ENCODE measurements at regions not wholly inside any gene's neighbourhood (a gene's known extent, or its start where the extent isn't known, plus 50 kb on each side); places are given as distances from the start of the nearest gene placed in this dataset.

DNA sequence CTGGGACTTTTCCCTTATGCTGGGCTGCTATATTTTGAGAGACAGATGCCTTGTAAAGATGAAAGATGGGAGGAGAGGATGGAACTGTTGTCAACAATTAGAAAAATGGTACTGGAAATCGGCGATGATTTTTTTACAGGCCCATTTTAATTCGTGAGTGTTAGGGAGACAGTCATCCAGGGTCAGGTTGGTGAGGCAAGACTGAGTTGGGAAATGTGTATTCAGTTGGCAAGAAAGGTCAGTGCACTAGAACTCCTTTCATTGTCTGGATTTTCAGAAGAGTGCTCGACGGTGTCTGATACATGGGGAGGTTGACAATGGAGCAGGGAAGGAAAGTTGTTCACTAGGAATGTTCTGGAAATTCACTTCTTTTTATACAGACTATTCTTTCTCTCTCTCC is 394.4 kb downstream of the QKI start:
- TF ChIP-seq REST (IDR thresholded peaks at IDR 0.05; ENCODE audit: low read depth) (no peak), TEAD4 (IDR thresholded peaks at IDR 0.05) (no peak), NFIC (IDR thresholded peaks at IDR 0.05) (no peak), FOXM1 (IDR thresholded peaks at IDR 0.05; ENCODE audit: borderline replicate concordance, low read depth) (no peak), ZBTB7A (IDR thresholded peaks at IDR 0.05; ENCODE audit: low read depth) (no peak), RAD21 (IDR thresholded peaks at IDR 0.05; ENCODE audit: low read depth) (no peak)
- TF ChIP-seq, protein P1, sequence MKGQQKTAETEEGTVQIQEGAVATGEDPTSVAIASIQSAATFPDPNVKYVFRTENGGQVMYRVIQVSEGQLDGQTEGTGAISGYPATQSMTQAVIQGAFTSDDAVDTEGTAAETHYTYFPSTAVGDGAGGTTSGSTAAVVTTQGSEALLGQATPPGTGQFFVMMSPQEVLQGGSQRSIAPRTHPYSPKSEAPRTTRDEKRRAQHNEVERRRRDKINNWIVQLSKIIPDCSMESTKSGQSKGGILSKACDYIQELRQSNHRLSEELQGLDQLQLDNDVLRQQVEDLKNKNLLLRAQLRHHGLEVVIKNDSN (IDR thresholded peaks at IDR 0.05) = no peak

GRCh38 chr6:163808231-163808630 is 393.7 kb downstream of the QKI start:
- TF ChIP-seq TCF12 (IDR thresholded peaks at IDR 0.05; ENCODE audit: low read depth) (no peak), FOXM1 (IDR thresholded peaks at IDR 0.05; ENCODE audit: borderline replicate concordance, low read depth) (no peak), REST (IDR thresholded peaks at IDR 0.05; ENCODE audit: low read depth) (no peak), CREB1 (IDR thresholded peaks at IDR 0.05; ENCODE audit: low read depth) (no peak), EGR1 (IDR thresholded peaks at IDR 0.05) (no peak), TEAD4 (IDR thresholded peaks at IDR 0.05) (no peak), EP300 (IDR thresholded peaks at IDR 0.05; ENCODE audit: borderline replicate concordance) (no peak), ZBTB7A (IDR thresholded peaks at IDR 0.05; ENCODE audit: low read depth) (no peak), NFIC (IDR thresholded peaks at IDR 0.05) (no peak), YY1 (IDR thresholded peaks at IDR 0.05; ENCODE audit: low read depth) (no peak), TAF1 (IDR thresholded peaks at IDR 0.05; ENCODE audit: low read depth) (no peak), CEBPB (IDR thresholded peaks at IDR 0.05) (no peak), RAD21 (IDR thresholded peaks at IDR 0.05; ENCODE audit: low read depth) (no peak), MAX (IDR thresholded peaks at IDR 0.05) (no peak)
- TF ChIP-seq, protein P1 (IDR thresholded peaks at IDR 0.05) = no peak

DNA sequence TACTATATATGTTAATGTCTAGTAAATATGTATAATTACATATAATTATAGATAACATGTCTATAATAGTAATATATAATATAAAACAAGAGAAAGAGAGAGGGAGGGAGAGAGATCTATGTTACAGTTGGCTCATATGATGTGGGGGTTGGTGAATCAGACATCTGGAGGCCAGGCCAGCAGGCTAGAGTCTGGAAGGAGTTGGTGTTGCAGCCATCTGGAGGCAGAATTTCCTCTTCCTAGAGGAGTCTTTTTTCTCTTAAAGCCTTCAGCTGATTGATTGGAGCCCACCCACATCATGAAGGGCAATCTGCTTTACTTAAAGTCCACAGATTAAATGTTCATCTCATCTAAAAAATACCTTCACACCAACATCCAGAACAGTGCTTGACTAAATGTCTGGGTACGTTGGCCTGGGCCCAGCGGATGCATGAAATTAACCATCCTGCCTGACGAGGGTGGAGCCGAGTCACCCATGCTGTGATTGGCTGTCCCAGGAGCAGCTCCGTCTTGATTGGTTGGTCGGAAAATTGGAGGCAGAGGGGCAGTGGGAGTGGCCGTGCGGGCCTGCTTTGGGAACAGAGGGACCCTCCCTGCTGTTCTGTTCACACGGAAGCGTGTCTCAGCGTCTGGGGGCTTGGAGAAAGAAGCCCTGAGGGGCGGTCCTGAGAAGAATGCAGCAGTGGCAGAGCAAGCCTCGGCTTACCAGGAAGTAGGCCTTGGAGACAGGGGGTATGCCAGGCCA is 392.4 kb downstream of the QKI start:
- TF ChIP-seq EP300 (IDR thresholded peaks at IDR 0.05; ENCODE audit: borderline replicate concordance) (no peak), CEBPB (IDR thresholded peaks at IDR 0.05) (no peak), TCF12 (IDR thresholded peaks at IDR 0.05; ENCODE audit: low read depth) (no peak), NFIC (IDR thresholded peaks at IDR 0.05) (no peak), MAX (IDR thresholded peaks at IDR 0.05) (no peak), TAF1 (IDR thresholded peaks at IDR 0.05; ENCODE audit: low read depth) (no peak), YY1 (IDR thresholded peaks at IDR 0.05; ENCODE audit: low read depth) (no peak), RAD21 (IDR thresholded peaks at IDR 0.05; ENCODE audit: low read depth) (no peak), TEAD4 (IDR thresholded peaks at IDR 0.05) (no peak)

DNA sequence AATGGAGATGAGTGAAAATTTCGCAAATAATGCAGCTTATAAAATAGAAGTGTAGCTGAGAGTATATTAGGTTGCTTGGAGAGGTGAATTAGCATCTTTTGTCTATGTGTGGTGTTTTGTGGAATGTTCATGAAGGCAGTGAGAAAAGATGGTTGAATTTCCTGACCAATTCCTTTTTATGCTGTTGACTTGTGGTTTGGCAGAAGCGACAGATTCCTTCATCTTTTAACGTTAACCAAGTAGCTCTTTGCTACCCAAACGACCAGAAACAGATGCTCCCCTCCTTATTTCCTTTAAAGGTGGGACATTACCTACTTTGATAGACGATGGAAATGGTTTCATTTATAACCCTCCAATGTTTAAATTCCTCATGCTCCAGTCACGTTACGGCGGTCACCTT is 390.5 kb downstream of the QKI start:
- TF ChIP-seq REST (IDR thresholded peaks at IDR 0.05; ENCODE audit: low read depth) (no peak), EGR1 (IDR thresholded peaks at IDR 0.05) (no peak), CREB1 (IDR thresholded peaks at IDR 0.05; ENCODE audit: low read depth) (no peak), TEAD4 (IDR thresholded peaks at IDR 0.05) (no peak)

DNA sequence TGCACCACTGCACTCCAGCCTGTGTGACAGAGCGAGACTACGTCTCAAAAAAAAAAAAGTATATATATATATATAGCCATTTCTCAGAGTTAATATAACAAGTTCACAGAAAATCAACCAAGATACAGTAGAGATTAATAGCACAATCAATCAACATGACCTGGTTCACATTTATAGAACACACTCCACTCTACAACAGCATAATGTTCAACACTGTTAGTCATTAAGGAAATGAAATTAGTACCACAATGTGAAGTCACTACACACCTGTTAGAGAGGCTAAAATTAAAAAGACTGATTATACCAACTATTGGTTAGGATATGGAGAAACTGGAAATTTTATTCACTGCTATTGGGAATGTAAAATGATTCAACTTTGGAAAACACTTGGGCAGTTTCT is 387.7 kb downstream of the QKI start:
- TF ChIP-seq CEBPB (IDR thresholded peaks at IDR 0.05) (no peak), TEAD4 (IDR thresholded peaks at IDR 0.05) (no peak), CREB1 (IDR thresholded peaks at IDR 0.05; ENCODE audit: low read depth) (no peak), REST (IDR thresholded peaks at IDR 0.05; ENCODE audit: low read depth) (no peak), MAX (IDR thresholded peaks at IDR 0.05) (no peak), EP300 (IDR thresholded peaks at IDR 0.05; ENCODE audit: borderline replicate concordance) (no peak), ZBTB7A (IDR thresholded peaks at IDR 0.05; ENCODE audit: low read depth) (no peak), EGR1 (IDR thresholded peaks at IDR 0.05) (no peak), YY1 (IDR thresholded peaks at IDR 0.05; ENCODE audit: low read depth) (no peak), NFIC (IDR thresholded peaks at IDR 0.05) (no peak), TCF12 (IDR thresholded peaks at IDR 0.05; ENCODE audit: low read depth) (no peak), RAD21 (IDR thresholded peaks at IDR 0.05; ENCODE audit: low read depth) (no peak), FOXM1 (IDR thresholded peaks at IDR 0.05; ENCODE audit: borderline replicate concordance, low read depth) (no peak), TAF1 (IDR thresholded peaks at IDR 0.05; ENCODE audit: low read depth) (no peak)
- TF ChIP-seq, protein P1 (IDR thresholded peaks at IDR 0.05) = no peak
